GM19025 (cell line): ENCODE measurements at regions not wholly inside any gene's neighbourhood (a gene's known extent, or its start where the extent isn't known, plus 50 kb on each side); places are given as distances from the start of the nearest gene placed in this dataset.
"Not testable (repeated sequence)": the region's sequence is repeated elsewhere in the genome, so short reads cannot be mapped to it uniquely, and the experiment has no call there.

Experiments
- ATAC-seq: cut with Tn5 transposase; IDR thresholded peaks from one replicate; pipeline ENCODE4 v1.9.1; 2021; ENCODE audit warnings: mild to moderate bottlenecking, low read depth, moderate library complexity; ENCODE audit not compliant: unreplicated experiment

GRCh38 chr4:159545556-159545955, 442.7 kb downstream of the RAPGEF2 start:
- no peak for ATAC-seq

GRCh38 chr4:159547645-159548308, 444.9 kb downstream of the RAPGEF2 start:
- no peak for ATAC-seq

- ATAC-seq, result no peak
These were observed 446.2 kb downstream of the RAPGEF2 start for GRCh38 chr4:159549098-159549518.

GRCh38 chr4:159551281-159551680, 448.4 kb downstream of the RAPGEF2 start:
- no peak for ATAC-seq

- no peak for ATAC-seq
These were observed 450.3 kb downstream of the RAPGEF2 start for GRCh38 chr4:159552979-159553768.

GRCh38 chr4:159555873-159556272, 453.0 kb downstream of the RAPGEF2 start:
- no peak for ATAC-seq

GRCh38 chr4:159562366-159562765, 459.5 kb downstream of the RAPGEF2 start:
- no peak for ATAC-seq

GRCh38 chr4:159563257-159563656, 460.4 kb downstream of the RAPGEF2 start:
- ATAC-seq, result no peak

- no peak for ATAC-seq
These were observed 461.7 kb downstream of the RAPGEF2 start for GRCh38 chr4:159564615-159565014.

GRCh38 chr4:159566786-159567185, 463.9 kb downstream of the RAPGEF2 start:
- no peak for ATAC-seq

- ATAC-seq, result no peak
These were observed 474.4 kb downstream of the RAPGEF2 start for GRCh38 chr4:159577241-159577640.

- ATAC-seq, result no peak
These were observed 479.8 kb downstream of the RAPGEF2 start for GRCh38 chr4:159582685-159583084.

GRCh38 chr4:159592898-159593556, 490.1 kb downstream of the RAPGEF2 start:
- no peak for ATAC-seq

GRCh38 chr4:159593681-159594080, 490.8 kb downstream of the RAPGEF2 start:
- no peak for ATAC-seq

GRCh38 chr4:159594576-159594975, 491.7 kb downstream of the RAPGEF2 start:
- ATAC-seq, result no peak

GRCh38 chr4:159595101-159595500, 492.2 kb downstream of the RAPGEF2 start:
- not testable (repeated sequence) for ATAC-seq

GRCh38 chr4:159598602-159599001, 495.7 kb downstream of the RAPGEF2 start:
- no peak for ATAC-seq

- ATAC-seq, result no peak
These were observed 497.2 kb downstream of the RAPGEF2 start for GRCh38 chr4:159600061-159600460.

- no peak for ATAC-seq
These were observed 501.9 kb downstream of the RAPGEF2 start for GRCh38 chr4:159604781-159605180.

GRCh38 chr4:159606835-159607234, 504.0 kb downstream of the RAPGEF2 start:
- ATAC-seq, result no peak

GRCh38 chr4:159607809-159608208, 504.9 kb downstream of the RAPGEF2 start:
- no peak for ATAC-seq
